Lower lobe of right lung (tissue), 2 donors: ENCODE measurements at regions not wholly inside any gene's neighbourhood (a gene's known extent, or its start where the extent isn't known, plus 50 kb on each side); places are given as distances from the start of the nearest gene placed in this dataset.
A peak's percentile ranks its signal among the peaks of the same experiment; 100 is the strongest.

Experiments
- ATAC-seq, 2 donors: fragments of 200-7000 bp; cut with Tn5 transposase; one replicate each; pipeline ENCODE4 v1.9.1; 2020 to 2022; ENCODE audit warnings: mild to moderate bottlenecking in 2 of 2, moderate library complexity in 2 of 2
- DNase-seq: peaks from one replicate; pipeline ENCODE4 v3.0.0-alpha.2; 2020
- H3K27ac ChIP-seq: fragments of 200-600 bp; one replicate; pipeline ENCODE4 v1.8.0; 2022
- H3K27me3 ChIP-seq: fragments of 200-600 bp; one replicate; pipeline ENCODE4 v1.8.0; 2022; ENCODE audit warnings: low read depth
- H3K36me3 ChIP-seq: fragments of 200-600 bp; one replicate; pipeline ENCODE4 v1.8.0; 2022; ENCODE audit warnings: mild to moderate bottlenecking
- H3K4me1 ChIP-seq: fragments of 200-600 bp; one replicate; pipeline ENCODE4 v1.8.0; 2022
- H3K4me3 ChIP-seq: fragments of 200-600 bp; one replicate; pipeline ENCODE4 v1.8.0; 2022; ENCODE audit warnings: mild to moderate bottlenecking
- H3K9me3 ChIP-seq: fragments of 200-600 bp; one replicate; pipeline ENCODE4 v1.8.0; 2022
- intact Hi-C: fragments of 100-400 bp; cut with DNase I; formaldehyde crosslinking; loops from one replicate; pipeline ENCODE4 v1.11.0; 2022
- TF ChIP-seq, protein P1 (sequence below): fragments of 200-600 bp; IDR thresholded peaks from one replicate; pipeline ENCODE4 v1.8.0; 2022; ENCODE audit warnings: antibody characterized with exemption, mild to moderate bottlenecking
- donor health status: DM: no; HTN: yes; CAD: no; lungs with severe emphysema.

DNA sequence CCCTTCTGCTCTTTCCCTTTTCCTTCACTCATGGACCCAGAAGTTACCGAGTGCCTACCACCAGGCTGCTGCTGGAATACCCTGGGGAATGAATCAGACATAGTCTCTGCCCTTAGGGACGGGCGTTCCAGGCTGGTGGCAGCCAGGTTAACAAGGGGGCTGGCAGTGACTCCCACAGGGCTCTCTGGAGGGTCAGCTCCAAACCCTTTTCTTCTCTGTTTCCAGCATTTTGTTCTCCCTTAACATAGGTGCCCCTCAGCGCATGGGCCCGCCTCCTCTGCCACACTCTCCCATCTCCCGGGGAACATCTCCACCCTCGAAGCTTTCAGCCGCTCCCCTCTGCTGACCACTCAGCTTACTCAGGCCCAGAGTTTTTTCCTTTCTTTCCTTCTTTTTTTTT, 62.9 kb upstream of the LRP8 start:
- Histone ChIP-seq H3K9me3 (peaks cover 4% of the 10 kb centered on the region), H3K27me3 (peaks cover 2% of the 10 kb centered on the region), H3K36me3 (no peaks in the 10 kb centered on the region), H3K27ac (no peak overlapping the region), H3K4me1 (no peaks in the 10 kb centered on the region), H3K4me3 (no peak overlapping the region)
- DNase-seq = peak; percentile 25
- intact Hi-C loops = no loop called here
- no peak for ATAC-seq
- TF ChIP-seq, protein P1, sequence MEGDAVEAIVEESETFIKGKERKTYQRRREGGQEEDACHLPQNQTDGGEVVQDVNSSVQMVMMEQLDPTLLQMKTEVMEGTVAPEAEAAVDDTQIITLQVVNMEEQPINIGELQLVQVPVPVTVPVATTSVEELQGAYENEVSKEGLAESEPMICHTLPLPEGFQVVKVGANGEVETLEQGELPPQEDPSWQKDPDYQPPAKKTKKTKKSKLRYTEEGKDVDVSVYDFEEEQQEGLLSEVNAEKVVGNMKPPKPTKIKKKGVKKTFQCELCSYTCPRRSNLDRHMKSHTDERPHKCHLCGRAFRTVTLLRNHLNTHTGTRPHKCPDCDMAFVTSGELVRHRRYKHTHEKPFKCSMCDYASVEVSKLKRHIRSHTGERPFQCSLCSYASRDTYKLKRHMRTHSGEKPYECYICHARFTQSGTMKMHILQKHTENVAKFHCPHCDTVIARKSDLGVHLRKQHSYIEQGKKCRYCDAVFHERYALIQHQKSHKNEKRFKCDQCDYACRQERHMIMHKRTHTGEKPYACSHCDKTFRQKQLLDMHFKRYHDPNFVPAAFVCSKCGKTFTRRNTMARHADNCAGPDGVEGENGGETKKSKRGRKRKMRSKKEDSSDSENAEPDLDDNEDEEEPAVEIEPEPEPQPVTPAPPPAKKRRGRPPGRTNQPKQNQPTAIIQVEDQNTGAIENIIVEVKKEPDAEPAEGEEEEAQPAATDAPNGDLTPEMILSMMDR = no peak

GRCh38 chr1:53391296-53391695, 63.4 kb upstream of the LRP8 start:
- TF ChIP-seq, protein P1 = no peak

DNA sequence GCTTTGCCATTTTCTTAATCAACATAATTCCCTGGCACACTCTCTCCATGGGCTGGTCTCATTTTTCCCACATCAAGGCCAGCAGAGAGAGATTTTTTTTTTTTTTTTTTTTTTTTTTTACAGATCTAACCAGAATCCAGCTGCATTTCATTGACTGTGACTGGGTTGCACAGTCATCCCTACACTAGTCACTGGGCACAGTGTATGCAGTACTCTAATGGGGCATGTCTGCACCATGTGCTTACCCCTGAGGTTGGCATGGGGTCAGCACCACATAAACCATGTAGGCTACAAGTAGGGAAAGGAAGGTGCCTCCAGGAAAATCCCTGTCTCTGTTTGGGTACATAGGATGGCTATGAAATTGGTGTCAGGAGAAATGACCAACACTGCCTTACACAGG, 64.1 kb upstream of the LRP8 start:
- intact Hi-C loops = no loop called here
- no peak overlapping the region for H3K4me3 ChIP-seq
- DNase-seq = no peak
- TF ChIP-seq, protein P1 = no peak
- peaks cover 3% of the 10 kb centered on the region for H3K9me3 ChIP-seq
- ATAC-seq = no peak
- no peak overlapping the region for H3K27ac ChIP-seq
- H3K36me3 ChIP-seq = no peaks in the 10 kb centered on the region
- H3K27me3 ChIP-seq = peaks cover 3% of the 10 kb centered on the region
- no peaks in the 10 kb centered on the region for H3K4me1 ChIP-seq

More at GRCh38 chr1:53391296-53391695, 63.4 kb upstream of the LRP8 start:
- DNase-seq = peak; percentile 15
- no peak overlapping the region for H3K27ac ChIP-seq
- H3K9me3 ChIP-seq = peaks cover 4% of the 10 kb centered on the region
- H3K4me3 ChIP-seq = no peak overlapping the region
- H3K36me3 ChIP-seq = no peaks in the 10 kb centered on the region
- no peaks in the 10 kb centered on the region for H3K4me1 ChIP-seq
- intact Hi-C loops = no loop called here
- H3K27me3 ChIP-seq = peaks cover 3% of the 10 kb centered on the region
- no peak for ATAC-seq

GRCh38 chr1:53392460-53392859, 64.6 kb upstream of the LRP8 start:
- DNase-seq (peak; percentile 45), ATAC-seq (no peak)
- Histone ChIP-seq H3K9me3 (no peaks in the 10 kb centered on the region), H3K27me3 (peaks cover 3% of the 10 kb centered on the region), H3K4me3 (no peak overlapping the region), H3K4me1 (no peaks in the 10 kb centered on the region), H3K36me3 (no peaks in the 10 kb centered on the region), H3K27ac (no peak overlapping the region)
- intact Hi-C loops = no loop called here
- TF ChIP-seq, protein P1 = no peak

DNA sequence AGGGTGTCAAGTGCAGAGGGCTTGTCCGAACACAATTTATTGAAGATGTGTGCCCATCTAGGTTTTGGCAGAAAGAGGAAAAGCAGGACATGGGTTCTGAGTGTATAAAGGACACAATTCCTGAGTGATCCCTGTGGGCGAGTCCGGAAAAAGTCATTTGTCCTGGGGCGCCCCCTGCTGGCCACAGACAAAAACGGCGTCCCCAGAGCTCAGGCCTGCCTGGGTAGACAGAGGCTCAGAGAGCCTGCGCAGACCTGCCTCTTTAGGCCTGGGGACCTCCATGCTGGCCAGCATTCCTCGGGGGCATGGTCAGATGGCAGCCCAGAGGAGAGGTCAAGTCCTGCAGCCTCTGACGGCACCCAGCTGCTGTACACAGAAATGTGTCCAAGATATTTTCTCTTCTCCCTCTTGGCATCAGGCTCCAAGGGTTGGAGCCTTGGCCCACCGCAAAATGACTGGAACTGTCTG, 65.5 kb upstream of the LRP8 start:
- no peaks in the 10 kb centered on the region for H3K4me1 ChIP-seq
- no peak overlapping the region for H3K4me3 ChIP-seq
- H3K27me3 ChIP-seq = peaks cover 3% of the 10 kb centered on the region
- H3K27ac ChIP-seq = no peak overlapping the region
- peak; percentile 78 for DNase-seq
- H3K36me3 ChIP-seq = no peaks in the 10 kb centered on the region
- peak; percentile 87 to 90 for ATAC-seq
- TF ChIP-seq, protein P1 = peak; percentile 97
- no peaks in the 10 kb centered on the region for H3K9me3 ChIP-seq
- intact Hi-C loops = no loop called here

DNA sequence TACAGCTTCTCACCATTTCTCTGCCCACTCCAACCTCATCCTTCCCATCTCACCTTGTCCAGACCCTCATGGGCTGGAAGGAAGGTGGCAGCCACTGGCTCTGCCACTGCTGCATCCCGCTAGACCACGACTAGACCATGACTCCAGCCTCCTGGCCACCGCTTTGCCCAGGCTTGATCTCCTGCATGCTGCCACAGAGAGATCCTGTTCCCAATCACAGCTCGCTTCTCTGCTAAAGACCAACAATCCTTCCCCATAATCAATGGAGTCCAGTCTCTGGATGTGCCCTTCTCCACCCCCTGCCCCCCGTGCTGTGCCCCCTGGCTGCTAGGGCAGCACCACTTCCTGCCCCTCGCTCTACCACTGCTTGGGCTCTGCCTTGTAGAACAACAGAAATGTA, 64.9 kb upstream of the DMRTB1 start:
- intact Hi-C loops = no loop called here
- TF ChIP-seq, protein P1 = no peak
- Histone ChIP-seq H3K4me1 (no peaks in the 10 kb centered on the region), H3K4me3 (no peak overlapping the region), H3K27me3 (peaks cover 3% of the 10 kb centered on the region), H3K36me3 (no peaks in the 10 kb centered on the region), H3K27ac (no peak overlapping the region), H3K9me3 (no peaks in the 10 kb centered on the region)
- ATAC-seq (no peak), DNase-seq (no peak)
